ENCODE measurements at regions not wholly inside any gene's neighbourhood (a gene's known extent, or its start where the extent isn't known, plus 50 kb on each side); places are given as distances from the start of the nearest gene placed in this dataset.
A peak's percentile ranks its signal among the peaks of the same experiment; 100 is the strongest.
"Not testable (repeated sequence)": the region's sequence is repeated elsewhere in the genome, so short reads cannot be mapped to it uniquely, and the experiment has no call there.

- no peak for DNase-seq
Measured at GRCh38 chr17:45651145-45651709, 132.9 kb upstream of the CRHR1 start.

GRCh38 chr17:45653616-45654015 lies 130.5 kb upstream of the CRHR1 start:
- DNase-seq: no peak

- no peak for DNase-seq
Measured at GRCh38 chr17:45656527-45657181, 127.5 kb upstream of the CRHR1 start.

GRCh38 chr17:45660474-45660873 lies 123.6 kb upstream of the CRHR1 start:
- DNase-seq: no peak

GRCh38 chr17:45662432-45662831 lies 121.7 kb upstream of the CRHR1 start:
- no peak for DNase-seq

GRCh38 chr17:45663772-45664171 lies 120.3 kb upstream of the CRHR1 start:
- no peak for DNase-seq

- DNase-seq: no peak
Measured at GRCh38 chr17:45664921-45665320, 119.2 kb upstream of the CRHR1 start.

- no peak for DNase-seq
Measured at GRCh38 chr17:45666046-45666600, 118.0 kb upstream of the CRHR1 start.

- no peak for DNase-seq
Measured at GRCh38 chr17:45666641-45667040, 117.5 kb upstream of the CRHR1 start.

- no peak for DNase-seq
Measured at GRCh38 chr17:45667591-45668171, 116.4 kb upstream of the CRHR1 start.

GRCh38 chr17:45668316-45668715 lies 115.8 kb upstream of the CRHR1 start:
- DNase-seq: no peak

GRCh38 chr17:45672301-45672700 lies 111.8 kb upstream of the CRHR1 start:
- peak; percentile 60 for DNase-seq

- no peak for DNase-seq
Measured at GRCh38 chr17:45672792-45673191, 111.3 kb upstream of the CRHR1 start.

GRCh38 chr17:45673759-45674158 lies 110.4 kb upstream of the CRHR1 start:
- DNase-seq: not testable (repeated sequence)

GRCh38 chr17:45675012-45675411 lies 109.1 kb upstream of the CRHR1 start:
- no peak for DNase-seq

- no peak for DNase-seq
Measured at GRCh38 chr17:45675892-45676291, 108.2 kb upstream of the CRHR1 start.

GRCh38 chr17:45676695-45677094 lies 107.4 kb upstream of the CRHR1 start:
- DNase-seq: no peak

GRCh38 chr17:45677770-45678169 lies 106.3 kb upstream of the CRHR1 start:
- DNase-seq: peak; percentile 87

GRCh38 chr17:45679426-45679825 lies 104.7 kb upstream of the CRHR1 start:
- DNase-seq: no peak

GRCh38 chr17:45680360-45680759 lies 103.8 kb upstream of the CRHR1 start:
- peak; percentile 17 for DNase-seq

GRCh38 chr17:45681706-45682105 lies 102.4 kb upstream of the CRHR1 start:
- DNase-seq: no peak

- DNase-seq: no peak
Measured at GRCh38 chr17:45686250-45686649, 97.9 kb upstream of the CRHR1 start.

- DNase-seq: peak; percentile 87
Measured at GRCh38 chr17:45687594-45687993, 96.5 kb upstream of the CRHR1 start.

- DNase-seq: peak; percentile 73
Measured at GRCh38 chr17:45688353-45688752, 95.8 kb upstream of the CRHR1 start.
